ENCODE measurements at regions not wholly inside any gene's neighbourhood (a gene's known extent, or its start where the extent isn't known, plus 50 kb on each side); places are given as distances from the start of the nearest gene placed in this dataset.

- Histone ChIP-seq H4K20me1 (ENCODE audit: insufficient read depth, low read length) (no peaks in the 10 kb centered on the region), H3K9ac (ENCODE audit: insufficient read depth, low read depth, low read length) (no peak overlapping the region), H3K27ac (ENCODE audit: extremely low read length, insufficient read depth, low read length) (no peak overlapping the region), H3K27me3 (ENCODE audit: control insufficient read depth in 1 of 2, insufficient read depth in 2 of 2, low read length in 2 of 2) (peaks cover 0 to 3% of the 10 kb centered on the region in 2 experiments; a peak in 1 of 5 replicates), H3K36me3 (replicated peaks in 1 of 2; ENCODE audit: control insufficient read depth in 1 of 2, insufficient read depth in 2 of 2, low read length in 2 of 2) (no peaks in the 10 kb centered on the region), H3K4me1 (ENCODE audit: insufficient read depth, low read length) (peaks cover 28% of the 10 kb centered on the region), H3K4me3 (replicated peaks in 1 of 3; ENCODE audit: insufficient read depth in 1 of 3, low read depth in 2 of 3, low read length in 3 of 3) (no peak overlapping the region), H3K9me3 (ENCODE audit: low read length) (peaks cover 23% of the 10 kb centered on the region), H3K4me2 (ENCODE audit: low read depth, low read length) (no peak overlapping the region), H3K79me2 (ENCODE audit: insufficient read depth, low read length) (no peaks in the 10 kb centered on the region), H2AFZ (ENCODE audit: low read length) (no peak overlapping the region)
- ChIA-PET POLR2A (interaction anchor here (1.1 kb wide), 1 partner anchor 29 kb away, joined by 4 read pairs; no protein-coding TSS in a partner anchor), CTCF (ENCODE audit: low intra/inter-chr PET ratio, low total read pairs) (no interaction called here)
- FAIRE-seq (no peak), ATAC-seq (no peak), DNase-seq (ENCODE audit: low spot score) (no peak)
- TF ChIP-seq ZNF652 (CRISPR knock-in tag; IDR thresholded peaks at IDR 0.05; ENCODE audit: borderline replicate concordance, low read depth) (no peak), RXRB (CRISPR knock-in tag; IDR thresholded peaks at IDR 0.05; ENCODE audit: borderline replicate concordance) (no peak), U2AF1 (optimal IDR thresholded peaks at IDR 0.05; ENCODE audit: low read depth, low read length) (no peak), ARID5B (CRISPR knock-in tag; IDR thresholded peaks at IDR 0.05) (0 out of 2 replicates have a peak, but pooled peaks have one; percentile 27), THAP11 (CRISPR knock-in tag; IDR thresholded peaks at IDR 0.05) (no peak), BCL6 (CRISPR knock-in tag; IDR thresholded peaks at IDR 0.05) (0 out of 2 replicates have a peak, but pooled peaks have one; percentile 21), MTF1 (CRISPR knock-in tag; IDR thresholded peaks at IDR 0.05) (no peak), RARA (CRISPR knock-in tag; IDR thresholded peaks at IDR 0.05) (0 out of 2 replicates have a peak, but pooled peaks have one; percentile 16), FOXA3 (CRISPR knock-in tag; IDR thresholded peaks at IDR 0.05) (peak; percentile 69), HMG20A (CRISPR knock-in tag; IDR thresholded peaks at IDR 0.05; ENCODE audit: borderline replicate concordance) (peak; percentile 23; the same call in 1 of the 2 replicates), SOX13 (IDR thresholded peaks at IDR 0.05) (no peak), SOX13 (CRISPR knock-in tag; conservative IDR thresholded peaks at IDR 0.05 in 1 of 2, IDR thresholded peaks at IDR 0.05 in 1 of 2) (0 out of 4 replicates have a peak, but pooled peaks of 1 of the 2 experiments have one; percentile 11), GTF2F1 (IDR thresholded peaks at IDR 0.05; ENCODE audit: low read length) (no peak), FOXK1 (CRISPR knock-in tag; IDR thresholded peaks at IDR 0.05; ENCODE audit: borderline replicate concordance, low read depth) (peak; percentile 29; the same call in 1 of the 2 replicates), YY1 (IDR thresholded peaks at IDR 0.05; ENCODE audit: insufficient read depth, insufficient replicate concordance, low read depth, low read length) (no peak), THAP9 (CRISPR knock-in tag; IDR thresholded peaks at IDR 0.05; ENCODE audit: borderline replicate concordance) (no peak), IRF1 (CRISPR knock-in tag; IDR thresholded peaks at IDR 0.05; ENCODE audit: low read depth) (no peak)
- intact Hi-C loops (cut with micrococcal nuclease; ENCODE audit: unreplicated experiment), result no loop called here
- 34% methylated on average over 6 of the region's 6 CpGs for WGBS (ENCODE audit: low lambda C conversion rate)
- no TSS peak for BruUV-seq (replicated peaks)
- in situ Hi-C loops (cut with HindIII; ENCODE audit: extremely low pct_ligation_motif_present, low pct_unique_long_range_greater_than_20kb), result no loop called here
These were observed 243.0 kb upstream of the DIO3 start for GRCh38 chr14:101318271-101318670.
